ENCODE measurements at regions not wholly inside any gene's neighbourhood (a gene's known extent, or its start where the extent isn't known, plus 50 kb on each side); places are given as distances from the start of the nearest gene placed in this dataset.

GRCh38 chr10:80908611-80909010, 370.9 kb downstream of the SH2D4B start:
- TF ChIP-seq CTCF (conservative IDR thresholded peaks at IDR 0.05; ENCODE audit: low read depth, low read length) (no peak), EZH2 (IDR thresholded peaks at IDR 0.05; ENCODE audit: borderline replicate concordance, low read depth, low read length, poor library complexity, severe bottlenecking) (no peak)

Data from A673 (cell line).